ENCODE measurements at regions not wholly inside any gene's neighbourhood (a gene's known extent, or its start where the extent isn't known, plus 50 kb on each side); places are given as distances from the start of the nearest gene placed in this dataset.

DNA sequence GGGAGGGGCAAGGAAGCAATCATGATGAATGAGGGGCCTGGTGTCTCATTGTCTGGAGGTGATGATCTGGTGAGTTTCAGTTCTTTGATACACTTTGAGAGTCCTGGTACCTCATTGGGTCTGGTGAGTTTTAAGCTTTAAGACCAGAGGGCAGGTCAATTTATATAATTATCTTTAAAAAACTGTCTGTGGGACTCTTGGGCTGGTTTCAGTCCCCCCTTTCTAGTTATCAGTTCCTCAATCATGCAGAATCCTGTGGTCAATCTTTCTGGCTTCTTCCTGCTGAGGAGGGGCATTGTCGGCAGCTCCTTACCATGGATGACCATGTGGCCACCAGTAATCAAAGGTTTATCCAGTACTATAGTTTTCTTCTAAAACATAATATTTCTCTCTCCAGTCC is 789.1 kb downstream of the PCDH18 start:
- no peak for DNase-seq

DNA sequence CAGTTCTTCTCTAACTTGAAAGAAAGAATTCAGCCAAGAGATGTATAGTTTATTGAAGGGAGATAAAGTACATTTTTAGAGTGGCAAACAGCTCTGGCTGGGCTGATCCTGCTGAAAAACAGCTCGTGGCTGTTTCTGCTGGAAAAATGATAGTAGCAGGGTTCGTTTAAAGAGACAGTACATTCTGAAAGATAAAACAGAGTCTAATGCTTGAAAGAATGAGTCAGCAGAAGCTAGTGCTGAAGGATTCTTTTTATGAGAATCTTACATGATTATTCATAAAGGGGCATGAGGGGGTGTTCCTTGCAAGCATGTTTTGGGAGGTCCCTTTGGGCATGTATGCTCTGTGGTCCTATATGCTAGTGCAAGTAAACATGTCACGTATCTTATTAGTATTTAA is 790.0 kb downstream of the PCDH18 start:
- DNase-seq, result no peak

GRCh38 chr4:136741468-136741867 is 790.8 kb downstream of the PCDH18 start:
- DNase-seq, result no peak

DNA sequence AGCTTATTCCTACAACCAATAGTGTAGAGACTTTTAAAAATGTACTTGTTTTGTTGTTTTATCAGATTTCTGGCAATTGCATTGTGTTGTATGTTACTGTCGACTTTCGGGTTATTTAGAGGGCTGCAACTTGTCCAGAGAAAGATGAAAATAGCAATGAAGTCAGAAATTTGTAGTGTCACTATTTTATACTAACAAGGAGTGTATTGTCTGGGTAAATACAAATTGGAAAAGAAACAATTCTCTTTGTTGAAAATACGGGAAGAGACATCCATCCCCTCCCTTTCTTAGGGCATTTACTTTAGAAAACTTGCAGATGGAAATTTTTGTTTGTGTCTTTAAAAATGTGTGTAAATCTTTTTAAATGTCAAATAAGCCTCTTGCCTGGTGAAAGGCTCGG is 792.0 kb downstream of the PCDH18 start:
- no peak for DNase-seq

DNA sequence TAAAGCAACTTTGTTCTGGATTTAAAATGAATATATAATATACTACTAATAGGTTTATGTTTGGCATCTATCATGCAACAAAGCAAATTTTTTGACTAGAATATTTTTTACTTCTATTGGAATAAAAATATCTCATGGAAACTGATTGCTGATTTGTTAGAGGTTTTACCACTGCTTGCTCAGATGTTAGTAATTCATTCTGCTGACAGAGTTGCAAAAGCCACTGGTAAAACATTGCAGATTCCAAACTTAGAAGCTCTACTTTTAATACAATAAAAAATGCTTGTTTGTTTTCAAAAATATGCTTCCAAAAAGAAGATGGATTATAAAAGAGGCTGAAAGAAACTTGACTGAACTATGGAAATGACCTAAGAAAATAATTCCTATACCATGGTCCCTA is 795.2 kb downstream of the PCDH18 start:
- no peak for DNase-seq

- no peak for DNase-seq
Observed at GRCh38 chr4:136731025-136731424, 801.3 kb downstream of the PCDH18 start.

GRCh38 chr4:136725286-136726081 is 806.8 kb downstream of the PCDH18 start:
- DNase-seq, result no peak

DNA sequence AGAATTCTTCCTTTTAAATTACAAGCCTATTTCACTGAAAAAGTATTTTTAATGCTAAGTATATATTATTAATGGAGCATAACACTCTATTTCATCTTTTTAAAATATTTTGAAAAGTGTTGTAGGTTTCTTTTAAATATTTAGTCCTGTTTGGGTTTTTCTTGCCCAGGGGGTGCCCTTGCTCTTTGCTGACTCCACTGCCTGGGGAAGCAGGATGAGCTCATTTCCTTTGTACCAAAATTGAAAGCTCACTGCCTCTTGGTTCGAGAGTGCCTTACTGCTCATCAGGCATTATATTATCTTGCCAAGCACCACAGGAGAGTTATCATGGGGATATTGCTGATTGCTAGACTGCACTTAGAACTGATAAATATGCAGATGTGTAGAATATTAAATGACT is 819.2 kb downstream of the PCDH18 start:
- DNase-seq, result no peak

GRCh38 chr4:136709897-136710296 is 822.4 kb downstream of the PCDH18 start:
- no peak for DNase-seq

GRCh38 chr4:136706942-136707341 is 825.4 kb downstream of the PCDH18 start:
- DNase-seq, result no peak

GRCh38 chr4:136699905-136700304 is 832.4 kb downstream of the PCDH18 start:
- no peak for DNase-seq

GRCh38 chr4:136691607-136692006 is 840.7 kb downstream of the PCDH18 start:
- DNase-seq, result no peak

DNA sequence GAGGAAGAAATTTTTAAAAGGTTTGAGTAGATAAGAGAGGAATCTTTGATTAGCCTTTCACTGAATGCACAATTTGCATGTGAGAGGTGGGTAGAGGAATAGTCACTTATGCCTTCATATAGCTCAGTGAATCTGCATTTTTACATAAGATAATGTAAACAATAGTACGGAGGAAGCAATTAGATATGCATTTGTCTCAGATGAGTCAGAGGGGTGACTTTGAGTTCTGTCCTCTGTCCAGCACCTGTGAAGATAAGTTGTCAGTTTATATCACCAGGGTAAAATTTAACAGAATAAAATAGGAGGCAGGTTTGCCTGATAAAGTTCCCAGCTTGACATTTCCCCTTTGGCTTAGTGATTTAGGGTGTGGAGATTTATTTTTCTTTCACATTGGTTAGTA is 841.9 kb downstream of the PCDH18 start:
- no peak for DNase-seq

- no peak for DNase-seq
Observed at GRCh38 chr4:136687596-136687995, 844.7 kb downstream of the PCDH18 start.

GRCh38 chr4:136687118-136687517 is 845.2 kb downstream of the PCDH18 start:
- DNase-seq, result no peak

DNA sequence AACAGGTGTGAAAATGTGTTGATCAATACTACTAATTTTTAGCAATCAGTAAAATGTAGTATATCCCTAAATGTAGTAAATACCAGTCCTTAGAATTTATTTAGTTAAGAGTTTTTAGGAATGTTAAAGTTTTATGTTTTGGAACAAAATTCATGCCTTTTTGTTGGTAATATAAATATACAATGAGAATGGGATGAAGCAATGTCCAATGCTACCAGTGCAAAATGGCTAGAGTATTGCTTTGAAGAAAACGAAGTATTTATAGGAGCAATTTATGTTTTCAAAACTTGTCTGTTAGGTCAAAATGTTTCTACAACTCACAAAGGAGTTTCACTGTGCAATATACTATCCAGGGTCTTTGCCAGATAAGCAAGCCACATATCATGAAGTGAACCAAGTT is 851.5 kb downstream of the PCDH18 start:
- DNase-seq, result no peak

- DNase-seq, result no peak
Observed at GRCh38 chr4:136680271-136680670, 852.0 kb downstream of the PCDH18 start.

GRCh38 chr4:136670265-136670664 is 862.0 kb downstream of the PCDH18 start:
- no peak for DNase-seq

DNA sequence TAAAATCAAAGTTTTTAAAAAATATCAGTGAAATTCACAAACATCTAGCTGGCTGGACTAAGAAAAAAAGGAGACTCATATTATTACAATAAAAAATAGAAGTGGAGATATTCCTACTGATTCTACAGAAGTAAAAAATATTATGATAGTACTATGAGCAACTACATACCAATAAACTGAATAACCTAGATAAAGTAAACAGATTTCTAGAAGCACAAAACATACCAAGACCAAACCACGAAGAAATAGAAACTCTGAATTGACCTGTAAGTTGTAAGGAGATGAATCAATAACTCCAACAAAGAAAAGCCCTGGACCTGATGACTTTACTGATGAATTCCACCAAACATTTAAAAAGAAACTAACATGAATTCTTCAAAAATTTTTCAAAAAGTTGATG is 867.3 kb downstream of the PCDH18 start:
- no peak for DNase-seq

DNA sequence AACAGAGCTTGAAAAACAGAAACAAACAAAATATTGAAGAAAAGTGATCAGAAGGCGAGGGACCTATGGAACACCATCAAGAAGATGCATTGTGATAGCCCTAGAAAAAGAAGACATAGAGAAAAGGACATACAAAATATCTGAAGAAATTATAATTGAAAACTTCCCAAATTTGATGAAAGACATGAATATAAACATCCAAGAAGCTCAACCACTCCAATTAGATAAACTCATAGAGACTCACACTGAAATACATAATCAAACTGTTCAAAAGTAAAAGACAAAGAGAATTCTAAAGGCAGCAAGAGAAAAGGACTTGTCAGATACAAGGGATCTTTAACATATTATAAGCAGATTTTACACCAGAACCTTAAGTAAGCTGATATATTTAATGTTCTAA is 869.8 kb downstream of the PCDH18 start:
- no peak for DNase-seq

- no peak for DNase-seq
Observed at GRCh38 chr4:136653640-136654406, 878.5 kb downstream of the PCDH18 start.

DNA sequence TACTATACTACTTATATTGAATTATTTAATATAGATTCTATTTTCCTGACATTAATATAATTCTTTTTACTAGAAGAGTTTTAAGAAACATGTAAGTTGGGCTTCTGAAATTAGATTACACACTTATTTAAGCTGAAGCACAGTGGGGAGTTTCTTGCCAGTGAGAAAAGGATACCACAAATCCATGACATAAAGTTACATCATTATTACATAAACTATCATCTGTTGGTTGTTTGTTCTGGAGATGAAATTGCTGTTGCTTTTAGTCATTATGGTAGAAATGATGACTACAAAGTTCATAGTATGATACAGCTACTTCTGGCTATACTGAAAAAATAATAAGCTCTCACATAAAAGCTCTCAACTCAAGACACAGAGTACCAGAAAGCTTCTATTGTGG is 880.4 kb downstream of the PCDH18 start:
- no peak for DNase-seq

DNA sequence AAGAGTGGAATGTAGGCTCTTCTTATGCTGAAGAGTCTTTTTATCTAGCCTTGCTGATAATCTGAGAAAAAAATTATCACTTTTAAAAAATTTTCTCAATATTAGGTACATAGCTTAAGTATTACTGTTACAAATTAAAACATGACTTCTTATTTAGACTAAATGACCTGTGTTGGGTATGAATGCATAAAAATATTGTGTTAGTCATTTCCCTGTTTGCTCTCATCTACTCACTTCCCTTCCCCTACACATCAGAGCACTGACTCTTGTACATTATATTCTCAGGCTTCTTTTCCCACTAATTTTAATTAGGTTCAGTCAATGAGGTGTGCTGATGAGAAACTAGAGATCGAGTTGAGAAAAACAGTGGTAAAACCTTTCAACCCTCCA is 881.0 kb downstream of the PCDH18 start:
- no peak for DNase-seq

DNA sequence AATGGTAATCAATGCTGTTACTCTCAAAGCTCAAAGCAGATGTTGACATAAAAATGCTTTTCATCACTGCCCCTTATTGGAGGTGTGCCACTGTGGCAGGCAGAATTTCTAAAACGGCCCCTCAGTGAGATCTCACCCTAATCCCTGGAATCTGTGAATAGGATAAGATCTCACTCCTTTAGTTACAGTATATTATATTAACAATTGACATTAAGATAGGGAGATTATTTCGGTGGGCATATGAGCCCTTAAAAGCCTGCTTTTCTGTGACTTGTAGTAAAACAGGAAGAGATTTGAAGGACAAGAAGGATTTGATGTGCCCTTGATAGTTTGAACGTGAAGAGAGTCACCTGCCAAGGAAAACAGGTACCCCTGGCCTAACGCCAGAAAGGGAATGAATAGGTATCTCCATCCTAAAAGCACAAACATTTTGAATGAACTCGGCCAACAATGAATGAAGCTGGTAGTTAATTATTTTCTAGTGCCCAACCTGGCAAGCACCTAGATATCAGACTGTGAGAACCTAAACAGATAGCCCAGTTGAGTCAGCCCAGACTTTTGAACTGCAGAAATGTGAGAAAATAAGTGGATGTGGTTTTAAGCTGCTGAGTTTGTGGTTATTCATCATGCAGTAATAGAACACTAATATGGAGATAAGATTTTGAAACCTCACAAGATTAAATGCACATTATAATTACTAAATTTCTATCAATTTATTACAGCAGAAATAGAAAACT is 881.6 kb downstream of the PCDH18 start:
- peak; percentile 96 for DNase-seq
